NCI-H2196 treated with DMSO at 0.1 percent for 48 hours (cell line): ENCODE measurements at regions not wholly inside any gene's neighbourhood (a gene's known extent, or its start where the extent isn't known, plus 50 kb on each side); places are given as distances from the start of the nearest gene placed in this dataset.

Experiments
- DNase-seq: peaks from one replicate; lab custom pipeline; 2025; ENCODE audit not compliant: unreplicated experiment; lab: John Stamatoyannopoulos, UW

GRCh38 chr3:19093084-19093483, 55.2 kb upstream of the KCNH8 start:
- no peak for DNase-seq

- no peak for DNase-seq
Measured at GRCh38 chr3:19077388-19077787, 70.9 kb upstream of the KCNH8 start.

GRCh38 chr3:19075037-19075436, 73.3 kb upstream of the KCNH8 start:
- no peak for DNase-seq

GRCh38 chr3:19074257-19074900, 73.9 kb upstream of the KCNH8 start:
- no peak for DNase-seq

- no peak for DNase-seq
Measured at GRCh38 chr3:19073341-19074105, 74.8 kb upstream of the KCNH8 start.

GRCh38 chr3:19070325-19070724, 78.0 kb upstream of the KCNH8 start:
- DNase-seq: no peak

GRCh38 chr3:19065027-19065426, 83.3 kb upstream of the KCNH8 start:
- no peak for DNase-seq

- DNase-seq: no peak
Measured at GRCh38 chr3:19063936-19064335, 84.4 kb upstream of the KCNH8 start.

- DNase-seq: no peak
Measured at GRCh38 chr3:19060404-19060803, 87.9 kb upstream of the KCNH8 start.

- no peak for DNase-seq
Measured at GRCh38 chr3:19052874-19053273, 95.4 kb upstream of the KCNH8 start.

- DNase-seq: no peak
Measured at GRCh38 chr3:19046440-19046839, 101.9 kb upstream of the KCNH8 start.

GRCh38 chr3:19030522-19030839, 117.8 kb upstream of the KCNH8 start:
- DNase-seq: no peak

- DNase-seq: no peak
Measured at GRCh38 chr3:19029837-19030521, 118.3 kb upstream of the KCNH8 start.

- no peak for DNase-seq
Measured at GRCh38 chr3:19025441-19025840, 122.9 kb upstream of the KCNH8 start.

GRCh38 chr3:19022546-19022945, 125.8 kb upstream of the KCNH8 start:
- DNase-seq: no peak

GRCh38 chr3:19016851-19017250, 131.5 kb upstream of the KCNH8 start:
- DNase-seq: no peak

- no peak for DNase-seq
Measured at GRCh38 chr3:19013879-19014278, 134.4 kb upstream of the KCNH8 start.

- no peak for DNase-seq
Measured at GRCh38 chr3:19012846-19013245, 135.5 kb upstream of the KCNH8 start.

- no peak for DNase-seq
Measured at GRCh38 chr3:19002606-19003005, 145.7 kb upstream of the KCNH8 start.

- DNase-seq: no peak
Measured at GRCh38 chr3:18998069-18998468, 150.2 kb upstream of the KCNH8 start.

- DNase-seq: no peak
Measured at GRCh38 chr3:18992709-18993108, 155.6 kb upstream of the KCNH8 start.

- no peak for DNase-seq
Measured at GRCh38 chr3:18989237-18989795, 159.0 kb upstream of the KCNH8 start.
